HG02981 (cell line): ENCODE measurements at regions not wholly inside any gene's neighbourhood (a gene's known extent, or its start where the extent isn't known, plus 50 kb on each side); places are given as distances from the start of the nearest gene placed in this dataset.

ENCODE experiments used
- ATAC-seq: cut with Tn5 transposase; IDR thresholded peaks from one replicate; pipeline ENCODE4 v1.9.1; 2021; ENCODE audit warnings: mild to moderate bottlenecking, moderate library complexity; ENCODE audit not compliant: unreplicated experiment

DNA sequence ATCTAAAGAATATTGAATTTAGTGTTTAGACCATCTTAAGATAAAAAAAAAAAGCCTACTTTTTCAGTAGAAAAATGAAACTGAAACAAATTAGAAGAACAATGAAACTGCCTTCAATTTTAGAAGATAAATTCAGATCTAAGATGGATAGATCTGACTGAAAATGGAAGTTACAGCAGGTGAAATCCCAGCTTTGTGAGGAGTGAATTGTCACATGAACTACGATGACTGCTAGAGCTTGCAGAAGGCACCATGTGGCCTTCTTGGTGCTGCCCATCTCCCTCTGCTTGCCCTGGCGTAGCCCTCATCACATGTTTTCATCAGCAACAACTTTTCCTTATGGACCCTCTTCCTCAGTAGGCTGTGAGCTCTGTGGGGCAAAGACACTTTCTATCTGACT lies 51.4 kb upstream of the EMCN start:
- no peak for ATAC-seq
